GM20431 (cell line): ENCODE measurements at regions not wholly inside any gene's neighbourhood (a gene's known extent, or its start where the extent isn't known, plus 50 kb on each side); places are given as distances from the start of the nearest gene placed in this dataset.
"Not testable (repeated sequence)": the region's sequence is repeated elsewhere in the genome, so short reads cannot be mapped to it uniquely, and the experiment has no call there.

Source experiments
- in situ Hi-C: fragments of 300-500 bp; cut with MseI, MboI; formaldehyde crosslinking; loops from one replicate; pipeline ENCODE4 v1.15.0; 2020; ENCODE audit warnings: low sequenced_read_pairs; ENCODE audit not compliant: unreplicated experiment

- in situ Hi-C loops = no loop called here
These were observed 269.7 kb upstream of the DCC start for GRCh38 chr18:52070291-52070756.

- in situ Hi-C loops = no loop called here
These were observed 262.6 kb upstream of the DCC start for GRCh38 chr18:52077251-52077983.

GRCh38 chr18:52082246-52082645 lies 257.8 kb upstream of the DCC start:
- in situ Hi-C loops = no loop called here

- in situ Hi-C loops = no loop called here
These were observed 252.9 kb upstream of the DCC start for GRCh38 chr18:52087140-52087539.

- in situ Hi-C loops = no loop called here
These were observed 250.0 kb upstream of the DCC start for GRCh38 chr18:52090005-52090404.

GRCh38 chr18:52093171-52093570 lies 246.8 kb upstream of the DCC start:
- in situ Hi-C loops = no loop called here

GRCh38 chr18:52118684-52119083 lies 221.3 kb upstream of the DCC start:
- in situ Hi-C loops = no loop called here

- in situ Hi-C loops = no loop called here
These were observed 209.2 kb upstream of the DCC start for GRCh38 chr18:52130624-52131301.

- in situ Hi-C loops = no loop called here
These were observed 208.2 kb upstream of the DCC start for GRCh38 chr18:52131845-52132244.

- in situ Hi-C loops = no loop called here
These were observed 203.5 kb upstream of the DCC start for GRCh38 chr18:52136532-52136931.

GRCh38 chr18:52140986-52141385 lies 199.0 kb upstream of the DCC start:
- in situ Hi-C loops = no loop called here

GRCh38 chr18:52150050-52150449 lies 189.9 kb upstream of the DCC start:
- in situ Hi-C loops = no loop called here

GRCh38 chr18:52152036-52152435 lies 188.0 kb upstream of the DCC start:
- in situ Hi-C loops = no loop called here

GRCh38 chr18:52156166-52156565 lies 183.8 kb upstream of the DCC start:
- in situ Hi-C loops = no loop called here

GRCh38 chr18:52160636-52161035 lies 179.4 kb upstream of the DCC start:
- in situ Hi-C loops = no loop called here

GRCh38 chr18:52163478-52163877 lies 176.5 kb upstream of the DCC start:
- in situ Hi-C loops = no loop called here

GRCh38 chr18:52168131-52168530 lies 171.9 kb upstream of the DCC start:
- in situ Hi-C loops = not testable (repeated sequence)

GRCh38 chr18:52174220-52174619 lies 165.8 kb upstream of the DCC start:
- in situ Hi-C loops = no loop called here

GRCh38 chr18:52175406-52175805 lies 164.6 kb upstream of the DCC start:
- in situ Hi-C loops = no loop called here

GRCh38 chr18:52183107-52183506 lies 156.9 kb upstream of the DCC start:
- in situ Hi-C loops = no loop called here

- in situ Hi-C loops = no loop called here
These were observed 149.8 kb upstream of the DCC start for GRCh38 chr18:52190195-52190594.

GRCh38 chr18:52190631-52191030 lies 149.4 kb upstream of the DCC start:
- in situ Hi-C loops = no loop called here
